Panc1 (cell line): ENCODE measurements at regions not wholly inside any gene's neighbourhood (a gene's known extent, or its start where the extent isn't known, plus 50 kb on each side); places are given as distances from the start of the nearest gene placed in this dataset.

Experiments used
- ATAC-seq: fragments of 200-7000 bp; cut with Tn5 transposase; 2 replicates; pipeline ENCODE4 v1.9.1; 2020; ENCODE audit warnings: mild to moderate bottlenecking, moderate library complexity
- BruUV-seq: library from RNA; stranded (reverse); fragments of 400-500 nt; replicated peaks from 2 replicates; lab custom pipeline; 2021; lab: Mats Ljungman, UMichigan
- CTCF ChIA-PET: fragments of 300-600 bp; sonication (Branson Sonifier 250); formaldehyde crosslinking; loops from one replicate; lab custom pipeline; 2022; ENCODE audit warnings: antibody characterized with exemption; lab: Charles Lee
- POLR2A ChIA-PET: fragments of 300-600 bp; sonication (Branson Sonifier 250); formaldehyde crosslinking; loops from one replicate; lab custom pipeline; 2022; ENCODE audit warnings: antibody characterized with exemption; lab: Charles Lee
- DNase-seq: peaks from one replicate; pipeline ENCODE4 v3.0.0-alpha.2; 2010; ENCODE audit warnings: low read depth, low spot score
- H3K27ac ChIP-seq: 2 replicates; pipeline ENCODE4 v1.5.1; 2011; ENCODE audit warnings: mild to moderate bottlenecking, low read length, inconsistent platforms
- H3K27me3 ChIP-seq: fragments of 200-500 bp; sonication (Bioruptor generic); 2 replicates; pipeline ENCODE4 v1.6.0; 2014; ENCODE audit warnings: low read length, inconsistent platforms; ENCODE audit not compliant: control insufficient read depth, insufficient read depth
- H3K36me3 ChIP-seq: fragments of 200-500 bp; sonication (Bioruptor generic); 2 replicates; pipeline ENCODE4 v1.5.1; 2014; ENCODE audit warnings: inconsistent platforms, mild to moderate bottlenecking, low read length, moderate library complexity; ENCODE audit not compliant: control insufficient read depth, insufficient read depth
- H3K4me1 ChIP-seq: 2 replicates; pipeline ENCODE4 v1.5.1; 2011; ENCODE audit warnings: inconsistent platforms, mild to moderate bottlenecking, low read length, moderate library complexity; ENCODE audit not compliant: control insufficient read depth, insufficient read depth
- H3K4me3 ChIP-seq, 2 experiments: 2 replicates each; pipeline ENCODE4 v1.5.1; 2011 to 2012; ENCODE audit warnings: low read depth in 2 of 2, low read length in 2 of 2, mild to moderate bottlenecking in 2 of 2, inconsistent platforms in 1 of 2, moderate library complexity in 1 of 2
- H3K9me3 ChIP-seq: fragments of 200-500 bp; sonication (Bioruptor generic); 2 replicates; pipeline ENCODE4 v1.5.1; 2014; ENCODE audit warnings: low read depth, mild to moderate bottlenecking, inconsistent platforms, low read length, moderate library complexity; ENCODE audit not compliant: control insufficient read depth, insufficient read depth
- CTCF ChIP-seq: fragments of 450-650 bp; IDR thresholded peaks from 2 replicates; pipeline ENCODE4 v1.5.1; 2017; ENCODE audit warnings: mild to moderate bottlenecking
- POLR2AphosphoS5 ChIP-seq: IDR thresholded peaks from 2 replicates; pipeline ENCODE4 v1.6.1; 2012; ENCODE audit warnings: mild to moderate bottlenecking, low read depth, low read length, moderate library complexity
- REST ChIP-seq, 2 experiments: IDR thresholded peaks; 2 replicates each; pipeline ENCODE4 v1.6.1; 2011 to 2012; ENCODE audit warnings: low read depth in 2 of 2, control low read depth in 1 of 2, low read length in 1 of 2, mild to moderate bottlenecking in 1 of 2, moderate library complexity in 1 of 2; ENCODE audit not compliant: insufficient read depth in 1 of 2
- SIN3A ChIP-seq: IDR thresholded peaks from 2 replicates; pipeline ENCODE4 v1.6.1; 2012; ENCODE audit warnings: low read depth, mild to moderate bottlenecking, low read length, moderate library complexity, borderline replicate concordance; ENCODE audit not compliant: insufficient read depth
- TCF7L2 ChIP-seq: IDR thresholded peaks from 2 replicates; pipeline ENCODE4 v1.6.1; 2011; ENCODE audit warnings: mild to moderate bottlenecking, low read depth, low read length, inconsistent platforms
- in situ Hi-C: cut with HindIII; loops from 2 replicates; pipeline ENCODE4 v1.10.0; 2016; ENCODE audit warnings: low sequenced_read_pairs, low pct_unique_long_range_greater_than_20kb
- intact Hi-C: fragments of 100-400 bp; cut with micrococcal nuclease; formaldehyde crosslinking; loops from one replicate; pipeline ENCODE4 v1.10.0; 2022; ENCODE audit not compliant: unreplicated experiment

- CTCF ChIA-PET = no interaction called here
- TF ChIP-seq CTCF = no peak
- no peak for TF ChIP-seq TCF7L2
- no peak for TF ChIP-seq REST (IDR thresholded peaks at IDR 0.05; ENCODE audit: insufficient read depth in 1 of 2, low read depth in 2 of 2, low read length in 1 of 2)
- no peak for TF ChIP-seq POLR2AphosphoS5
- Histone ChIP-seq H3K27ac (no peak overlapping the region), H3K9me3 (no peaks in the 10 kb centered on the region), H3K4me3 (no peak overlapping the region), H3K4me1 (no peaks in the 10 kb centered on the region), H3K36me3 (no peaks in the 10 kb centered on the region), H3K27me3 (no peaks in the 10 kb centered on the region)
- POLR2A ChIA-PET = no interaction called here
- intact Hi-C loops = no loop called here
- DNase-seq (no peak), ATAC-seq (no peak)
- no TSS peak for BruUV-seq
- in situ Hi-C loops = no loop called here
These were observed 181.3 kb upstream of the EPHA4 start for GRCh38 chr2:221753401-221753800.

- no TSS peak for BruUV-seq
- ATAC-seq (no peak), DNase-seq (no peak)
- no peaks in the 10 kb centered on the region for H3K27me3 ChIP-seq
- no peaks in the 10 kb centered on the region for H3K36me3 ChIP-seq
- H3K9me3 ChIP-seq = no peaks in the 10 kb centered on the region
- intact Hi-C loops = no loop called here
- no peaks in the 10 kb centered on the region for H3K4me1 ChIP-seq
- POLR2A ChIA-PET = interaction anchor here (0.6 kb wide), 1 partner anchor 83 kb away, joined by 4 read pairs; no protein-coding TSS in a partner anchor
- no peak overlapping the region for H3K27ac ChIP-seq
- CTCF ChIA-PET = no interaction called here
- in situ Hi-C loops = no loop called here
- H3K4me3 ChIP-seq = no peak overlapping the region
- TF ChIP-seq TCF7L2 (no peak), REST (IDR thresholded peaks at IDR 0.05; ENCODE audit: insufficient read depth in 1 of 2, low read depth in 2 of 2, low read length in 1 of 2) (no peak), SIN3A (no peak), CTCF (no peak), POLR2AphosphoS5 (no peak)
These were observed 180.7 kb upstream of the EPHA4 start for GRCh38 chr2:221752781-221753180.
